GM13976 (cell line): ENCODE measurements at regions not wholly inside any gene's neighbourhood (a gene's known extent, or its start where the extent isn't known, plus 50 kb on each side); places are given as distances from the start of the nearest gene placed in this dataset.

Experiments used
- DNase-seq: peaks from one replicate; pipeline ENCODE4 v3.0.0; 2012; ENCODE audit warnings: low spot score
- CTCF ChIP-seq: IDR thresholded peaks from 2 replicates; pipeline ENCODE4 v1.5.1; 2012; ENCODE audit warnings: borderline replicate concordance, mild to moderate bottlenecking; ENCODE audit not compliant: insufficient read depth; ENCODE audit errors: extremely low read depth, missing control alignments, control extremely low read depth
- in situ Hi-C: fragments of 300-500 bp; cut with MboI; formaldehyde crosslinking; loops from one replicate; pipeline ENCODE4 v1.12.0; 2022; ENCODE audit warnings: low sequenced_read_pairs, mixed read lengths, inconsistent platforms; ENCODE audit not compliant: unreplicated experiment

DNA sequence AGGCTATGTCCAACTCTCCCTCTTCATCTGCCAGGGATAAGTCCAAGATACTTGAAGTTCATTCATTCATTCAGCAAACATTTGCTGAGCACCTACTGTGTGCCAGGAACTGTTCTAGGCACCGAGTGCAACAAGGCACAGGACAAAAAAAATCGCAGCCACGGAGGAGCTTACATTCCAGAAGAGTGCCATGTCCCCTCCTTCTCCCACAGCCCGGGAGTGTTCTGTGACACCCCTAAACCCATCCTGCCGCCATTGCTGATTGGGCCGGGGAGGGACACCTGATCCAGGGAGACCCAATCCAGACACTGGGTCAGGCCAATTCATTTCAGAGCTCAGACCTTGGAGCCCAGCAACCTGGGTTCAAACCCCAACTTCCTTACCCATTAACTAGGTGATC, 58.1 kb upstream of the NEURL1B start:
- no peak for DNase-seq
- TF ChIP-seq CTCF = no peak
- in situ Hi-C loops = no loop called here

DNA sequence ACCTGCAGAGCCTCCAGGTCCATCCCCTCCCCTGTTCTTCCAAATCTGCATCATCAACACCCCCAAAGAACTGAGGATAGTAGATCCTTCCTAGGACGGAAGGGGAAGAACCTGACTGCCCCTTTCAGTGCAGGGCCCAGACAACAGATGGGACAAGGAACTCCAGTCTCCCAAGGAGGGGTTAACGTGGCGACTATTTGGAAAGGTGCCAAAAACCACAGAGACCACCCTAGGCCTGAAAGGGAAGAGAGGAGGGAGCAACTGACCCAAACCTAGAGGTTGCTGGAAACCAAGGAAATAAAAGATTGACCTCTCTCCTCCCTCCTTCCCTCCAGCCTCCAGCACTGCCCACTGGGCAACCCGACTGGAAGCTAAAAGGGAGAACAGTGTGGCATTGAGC, 59.7 kb upstream of the NEURL1B start:
- TF ChIP-seq CTCF = no peak
- in situ Hi-C loops = no loop called here
- DNase-seq = no peak

- DNase-seq = no peak
- in situ Hi-C loops = no loop called here
Measured at GRCh38 chr5:172579403-172579990, 61.6 kb upstream of the NEURL1B start.

GRCh38 chr5:172577267-172577909, 63.7 kb upstream of the NEURL1B start:
- no peak for DNase-seq
- in situ Hi-C loops = no loop called here
- TF ChIP-seq CTCF = no peak

More at GRCh38 chr5:172579403-172579990, 61.6 kb upstream of the NEURL1B start:
- no peak for TF ChIP-seq CTCF

DNA sequence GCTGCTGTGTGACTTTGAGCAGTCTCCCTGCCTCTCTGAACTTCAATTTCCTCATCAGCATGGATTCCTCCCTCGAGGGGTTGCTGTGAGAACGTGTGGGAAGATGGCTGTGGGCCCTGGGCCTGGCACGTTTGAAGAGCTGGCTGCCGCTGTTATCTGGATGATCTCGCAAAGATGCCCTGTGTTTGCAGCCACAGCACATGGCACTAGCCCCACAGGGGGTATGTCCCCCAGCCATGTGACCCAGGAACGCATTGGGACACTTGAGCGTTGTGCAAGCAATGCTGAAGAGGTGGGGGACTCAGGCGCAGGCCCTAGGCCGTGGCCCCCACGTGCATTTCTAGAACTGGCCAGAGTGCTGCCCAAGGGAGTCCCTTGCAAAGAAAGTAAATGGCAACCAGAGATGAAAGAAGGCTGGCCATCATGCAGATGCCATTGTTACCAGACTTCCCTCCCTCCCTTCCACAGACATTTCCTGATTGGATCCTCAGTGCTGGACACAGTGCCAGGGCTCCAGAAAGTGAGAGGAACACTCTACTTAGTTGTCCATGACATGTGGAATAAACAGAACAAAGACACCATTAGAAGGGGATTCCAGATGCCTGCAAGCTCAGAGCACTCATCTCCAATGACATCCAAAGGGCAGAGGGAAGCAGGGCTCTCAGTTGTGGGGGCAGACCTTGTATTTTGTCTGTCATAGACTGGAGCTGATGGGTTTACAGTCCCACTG, 65.1 kb upstream of the NEURL1B start:
- no peak for DNase-seq
- in situ Hi-C loops = no loop called here
- no peak for TF ChIP-seq CTCF

DNA sequence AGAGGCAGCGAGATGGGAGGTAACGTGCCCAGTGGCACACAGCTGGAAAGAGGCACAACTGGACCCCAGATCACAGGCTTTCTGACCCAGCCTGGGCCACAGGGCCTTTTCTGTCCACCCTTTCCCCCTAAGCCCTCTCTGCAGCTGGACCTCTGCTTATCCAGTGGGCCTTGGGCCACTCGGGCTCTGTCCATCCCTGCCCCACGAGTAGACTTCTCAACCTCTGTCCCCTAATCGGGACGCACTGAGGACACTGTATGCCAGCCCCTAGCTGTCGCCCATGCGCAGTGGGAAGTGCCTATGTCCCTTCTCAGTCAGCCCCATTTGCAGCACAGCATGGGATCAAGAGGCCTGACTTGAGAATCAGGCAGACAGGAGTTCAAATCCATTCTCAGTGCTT, 65.6 kb upstream of the NEURL1B start:
- in situ Hi-C loops = no loop called here
- DNase-seq = no peak
- TF ChIP-seq CTCF = no peak

DNA sequence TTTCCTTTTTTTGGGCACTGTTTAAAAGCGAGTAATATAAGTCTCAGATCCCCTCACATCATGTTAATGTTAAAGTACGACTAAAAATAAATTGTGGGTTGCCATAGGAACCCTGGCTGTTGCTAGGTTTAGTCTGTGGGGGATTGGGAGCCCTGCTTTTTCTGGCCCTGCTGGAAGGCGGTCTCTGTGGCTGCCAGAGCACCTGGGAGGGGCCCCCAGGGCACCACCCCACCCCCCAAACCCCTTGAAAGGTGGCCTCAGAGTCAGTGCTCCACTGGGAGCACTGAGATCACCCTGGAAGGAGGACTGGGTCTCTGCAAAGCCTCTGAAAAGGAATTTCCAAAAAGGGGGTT, 66.2 kb upstream of the NEURL1B start:
- no peak for DNase-seq
- in situ Hi-C loops = no loop called here
- TF ChIP-seq CTCF = no peak
